ENCODE measurements at regions not wholly inside any gene's neighbourhood (a gene's known extent, or its start where the extent isn't known, plus 50 kb on each side); places are given as distances from the start of the nearest gene placed in this dataset.
A peak's percentile ranks its signal among the peaks of the same experiment; 100 is the strongest.

DNA sequence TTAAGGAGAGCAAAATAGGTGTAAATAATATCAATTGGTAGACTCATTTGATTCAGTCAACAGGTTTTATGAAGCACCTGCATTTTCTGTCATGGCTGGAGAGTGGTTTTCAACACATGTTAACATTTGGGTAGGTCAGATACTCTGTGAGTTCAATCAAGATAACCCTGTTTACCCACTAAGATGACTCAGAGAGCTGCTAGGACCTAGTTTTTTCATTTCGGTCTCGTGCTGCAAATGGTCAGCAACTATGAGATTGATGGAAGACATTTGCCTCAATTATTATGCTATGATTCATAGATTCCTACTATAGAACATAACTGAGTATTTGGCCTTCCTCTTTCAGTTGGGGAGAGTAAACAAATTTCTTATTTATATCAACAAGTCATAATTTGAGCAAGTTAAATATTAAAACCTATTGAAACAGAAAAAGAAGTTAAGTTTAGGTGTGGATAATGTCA lies 391.4 kb upstream of the CITED2 start (continued):
- TF ChIP-seq, protein P1, sequence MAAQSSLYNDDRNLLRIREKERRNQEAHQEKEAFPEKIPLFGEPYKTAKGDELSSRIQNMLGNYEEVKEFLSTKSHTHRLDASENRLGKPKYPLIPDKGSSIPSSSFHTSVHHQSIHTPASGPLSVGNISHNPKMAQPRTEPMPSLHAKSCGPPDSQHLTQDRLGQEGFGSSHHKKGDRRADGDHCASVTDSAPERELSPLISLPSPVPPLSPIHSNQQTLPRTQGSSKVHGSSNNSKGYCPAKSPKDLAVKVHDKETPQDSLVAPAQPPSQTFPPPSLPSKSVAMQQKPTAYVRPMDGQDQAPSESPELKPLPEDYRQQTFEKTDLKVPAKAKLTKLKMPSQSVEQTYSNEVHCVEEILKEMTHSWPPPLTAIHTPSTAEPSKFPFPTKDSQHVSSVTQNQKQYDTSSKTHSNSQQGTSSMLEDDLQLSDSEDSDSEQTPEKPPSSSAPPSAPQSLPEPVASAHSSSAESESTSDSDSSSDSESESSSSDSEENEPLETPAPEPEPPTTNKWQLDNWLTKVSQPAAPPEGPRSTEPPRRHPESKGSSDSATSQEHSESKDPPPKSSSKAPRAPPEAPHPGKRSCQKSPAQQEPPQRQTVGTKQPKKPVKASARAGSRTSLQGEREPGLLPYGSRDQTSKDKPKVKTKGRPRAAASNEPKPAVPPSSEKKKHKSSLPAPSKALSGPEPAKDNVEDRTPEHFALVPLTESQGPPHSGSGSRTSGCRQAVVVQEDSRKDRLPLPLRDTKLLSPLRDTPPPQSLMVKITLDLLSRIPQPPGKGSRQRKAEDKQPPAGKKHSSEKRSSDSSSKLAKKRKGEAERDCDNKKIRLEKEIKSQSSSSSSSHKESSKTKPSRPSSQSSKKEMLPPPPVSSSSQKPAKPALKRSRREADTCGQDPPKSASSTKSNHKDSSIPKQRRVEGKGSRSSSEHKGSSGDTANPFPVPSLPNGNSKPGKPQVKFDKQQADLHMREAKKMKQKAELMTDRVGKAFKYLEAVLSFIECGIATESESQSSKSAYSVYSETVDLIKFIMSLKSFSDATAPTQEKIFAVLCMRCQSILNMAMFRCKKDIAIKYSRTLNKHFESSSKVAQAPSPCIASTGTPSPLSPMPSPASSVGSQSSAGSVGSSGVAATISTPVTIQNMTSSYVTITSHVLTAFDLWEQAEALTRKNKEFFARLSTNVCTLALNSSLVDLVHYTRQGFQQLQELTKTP (IDR thresholded peaks at IDR 0.05; ENCODE audit: low read depth in 1 of 2, partially characterized antibody in 2 of 2), result peak; percentile 20 to 53
- TF ChIP-seq MTA2 (IDR thresholded peaks at IDR 0.05; ENCODE audit: low read depth), result peak; percentile 40
- peak; percentile 68; the same call in 1 of the 2 replicates for TF ChIP-seq HSF4 (CRISPR knock-in tag; IDR thresholded peaks at IDR 0.05; ENCODE audit: borderline replicate concordance)
- peak; percentile 84; the same call in 1 of the 2 replicates for TF ChIP-seq ZNF140 (CRISPR knock-in tag; IDR thresholded peaks at IDR 0.05)
- peak; percentile 49; the same call in 1 of the 2 replicates for TF ChIP-seq GATA2 (CRISPR knock-in tag; IDR thresholded peaks at IDR 0.05)
- TF ChIP-seq, protein P2, sequence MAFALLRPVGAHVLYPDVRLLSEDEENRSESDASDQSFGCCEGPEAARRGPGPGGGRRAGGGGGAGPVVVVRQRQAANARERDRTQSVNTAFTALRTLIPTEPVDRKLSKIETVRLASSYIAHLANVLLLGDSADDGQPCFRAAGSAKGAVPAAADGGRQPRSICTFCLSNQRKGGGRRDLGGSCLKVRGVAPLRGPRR (CRISPR knock-in tag; IDR thresholded peaks at IDR 0.05), result peak; percentile 87; the same call in 1 of the 2 replicates
- no peak for TF ChIP-seq PCBP2 (IDR thresholded peaks at IDR 0.05; ENCODE audit: low read depth, low read length, poor library complexity, severe bottlenecking)
- TF ChIP-seq MEF2D (tag; conservative IDR thresholded peaks at IDR 0.05; ENCODE audit: low read depth), result peak; percentile 76
- TF ChIP-seq, protein P3, sequence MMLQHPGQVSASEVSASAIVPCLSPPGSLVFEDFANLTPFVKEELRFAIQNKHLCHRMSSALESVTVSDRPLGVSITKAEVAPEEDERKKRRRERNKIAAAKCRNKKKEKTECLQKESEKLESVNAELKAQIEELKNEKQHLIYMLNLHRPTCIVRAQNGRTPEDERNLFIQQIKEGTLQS (IDR thresholded peaks at IDR 0.05), result peak; percentile 96
- TF ChIP-seq, protein P3 (CRISPR knock-in tag; conservative IDR thresholded peaks at IDR 0.05), result peak; percentile 76; the same call in 1 of the 2 replicates
- TF ChIP-seq U2AF2 (optimal IDR thresholded peaks at IDR 0.05; ENCODE audit: low read depth, low read length), result no peak
- no peak for TF ChIP-seq BRCA1 (IDR thresholded peaks at IDR 0.05)
- no peak for TF ChIP-seq BRCA1 (CRISPR knock-in tag; IDR thresholded peaks at IDR 0.05)
- peak; percentile 58 for TF ChIP-seq NCOR1 (IDR thresholded peaks at IDR 0.05)
- peak; percentile 51; the same call in 1 of the 2 replicates for TF ChIP-seq MBD2 (IDR thresholded peaks at IDR 0.05; ENCODE audit: borderline replicate concordance, low read depth)
- TF ChIP-seq ZNF551 (CRISPR knock-in tag; IDR thresholded peaks at IDR 0.05), result no peak
- TF ChIP-seq MEIS2 (IDR thresholded peaks at IDR 0.05; ENCODE audit: partially characterized antibody), result peak; percentile 80

Measured in K562 (cell line).